B cell (primary cell): ENCODE measurements at regions not wholly inside any gene's neighbourhood (a gene's known extent, or its start where the extent isn't known, plus 50 kb on each side); places are given as distances from the start of the nearest gene placed in this dataset.

Experiments used
- ATAC-seq: fragments of 200-7000 bp; cut with Tn5 transposase; one replicate; pipeline ENCODE4 v1.10.0; 2021; ENCODE audit warnings: low read depth, mild to moderate bottlenecking, moderate number of reproducible peaks, moderate library complexity
- CTCF ChIA-PET: fragments of 350-600 bp; sonication (Branson Sonifier 250); formaldehyde crosslinking; loops from one replicate; lab custom pipeline; 2021; ENCODE audit warnings: antibody characterized with exemption, inconsistent platforms; lab: Charles Lee
- POLR2A ChIA-PET: fragments of 350-600 bp; sonication (Branson Sonifier 250); formaldehyde crosslinking; loops from one replicate; lab custom pipeline; 2021; ENCODE audit warnings: antibody characterized with exemption; lab: Charles Lee
- DNase-seq: peaks from one replicate; pipeline ENCODE4 v3.0.0; 2013
- H2AFZ ChIP-seq: 2 replicates; pipeline ENCODE4 v1.6.1; 2012; ENCODE audit warnings: mild to moderate bottlenecking, low read depth, low read length; ENCODE audit not compliant: insufficient read depth, poor library complexity, severe bottlenecking
- H3K27ac ChIP-seq, 2 donors: 1 replicate in 1 of 2; 2 replicates in 1 of 2; pipeline ENCODE4 v1.5.1; 2012 to 2013; ENCODE audit warnings: low read length in 2 of 2, mild to moderate bottlenecking in 2 of 2, moderate library complexity in 1 of 2
- H3K27me3 ChIP-seq, 4 experiments: fragments of 200-600 bp in 1 of 4; sonication (generic) in 1 of 4; replicated peaks in 1 of 4; 1 replicate in 2 of 4; 2 replicates in 2 of 4; pipeline versions ENCODE4 v1.6.1 to v1.7.0; 2013 to 2016; ENCODE audit warnings: low read length in 3 of 4, mild to moderate bottlenecking in 2 of 4, mixed read lengths in 1 of 4, moderate library complexity in 1 of 4; ENCODE audit not compliant: insufficient read depth in 4 of 4, control insufficient read depth in 3 of 4; ENCODE audit errors: control extremely low read depth in 1 of 4
- H3K36me3 ChIP-seq, 2 experiments: replicated peaks in 1 of 2; 1 replicate in 1 of 2; 2 replicates in 1 of 2; pipeline versions ENCODE4 v1.6.1 to v1.7.1; 2013; ENCODE audit warnings: low read length in 1 of 2; ENCODE audit not compliant: insufficient read depth in 2 of 2, control insufficient read depth in 1 of 2; ENCODE audit errors: control extremely low read depth in 1 of 2, extremely low read depth in 1 of 2
- H3K4me1 ChIP-seq, 2 donors: fragments of 200-600 bp in 1 of 2; sonication (generic) in 1 of 2; 1 replicate in 1 of 2; 2 replicates in 1 of 2; pipeline versions ENCODE4 v1.5.1 to v1.6.1; 2013 to 2017; ENCODE audit warnings: low read length in 2 of 2; ENCODE audit not compliant: control insufficient read depth in 2 of 2, insufficient read depth in 2 of 2
- H3K4me2 ChIP-seq: replicated peaks from 2 replicates; pipeline ENCODE3; 2012; ENCODE audit warnings: mild to moderate bottlenecking, low read depth, low read length; ENCODE audit not compliant: poor library complexity, severe bottlenecking
- H3K4me3 ChIP-seq, 5 experiments: fragments of 200-600 bp in 1 of 5; sonication (generic) in 1 of 5; 1 replicate in 3 of 5; 2 replicates in 2 of 5; pipeline versions ENCODE4 v1.5.1 to v1.7.0; 2011 to 2016; ENCODE audit warnings: low read length in 4 of 5, mild to moderate bottlenecking in 4 of 5, low read depth in 2 of 5, control low read depth in 1 of 5, moderate library complexity in 1 of 5; ENCODE audit not compliant: insufficient read depth in 1 of 5; ENCODE audit errors: control extremely low read depth in 1 of 5, extremely low read depth in 1 of 5
- H3K79me2 ChIP-seq: fragments of 200-600 bp; sonication (generic); one replicate; pipeline ENCODE4 v1.6.0; 2016; ENCODE audit warnings: low read length; ENCODE audit not compliant: control insufficient read depth, insufficient read depth
- H3K9ac ChIP-seq: fragments of 200-600 bp; sonication (generic); 2 replicates; pipeline ENCODE4 v1.6.1; 2017; ENCODE audit warnings: mild to moderate bottlenecking, low read length, moderate library complexity
- H3K9me3 ChIP-seq, 3 donors: one replicate each; pipeline versions ENCODE4 v1.6.1 to v1.7.1; 2013; ENCODE audit warnings: low read length in 2 of 3; ENCODE audit not compliant: control insufficient read depth in 2 of 3, insufficient read depth in 1 of 3; ENCODE audit errors: control extremely low read depth in 1 of 3
- H4K20me1 ChIP-seq: 2 replicates; pipeline ENCODE4 v1.6.0; 2012; ENCODE audit warnings: mild to moderate bottlenecking, low read length; ENCODE audit not compliant: insufficient read depth, control insufficient read depth, poor library complexity, severe bottlenecking
- H3K27ac Mint-ChIP-seq: one replicate; pipeline ENCODE4 v1.8.0; 2021; ENCODE audit warnings: mixed read lengths
- H3K27me3 Mint-ChIP-seq: one replicate; pipeline ENCODE4 v1.8.0; 2021; ENCODE audit warnings: mixed read lengths
- H3K4me1 Mint-ChIP-seq: one replicate; pipeline ENCODE4 v1.8.0; 2021; ENCODE audit warnings: mixed read lengths
- H3K4me3 Mint-ChIP-seq: one replicate; pipeline ENCODE4 v1.8.0; 2021; ENCODE audit warnings: mixed read lengths
- H3K9me3 Mint-ChIP-seq: one replicate; pipeline ENCODE4 v1.8.0; 2022; ENCODE audit warnings: mixed read lengths; ENCODE audit not compliant: insufficient read depth
- EZH2 ChIP-seq: IDR thresholded peaks from 2 replicates; pipeline ENCODE4 v1.6.1; 2012; ENCODE audit warnings: borderline replicate concordance, low read depth, mild to moderate bottlenecking, moderate library complexity, low read length; ENCODE audit not compliant: insufficient read depth, poor library complexity, severe bottlenecking
- whole genome bisulfite sequencing: methylation state at CpG from one replicate; pipeline ENCODE4 v1.1.5; 2013; ENCODE audit warnings: missing lambda C conversion rate; ENCODE audit not compliant: insufficient coverage; 5-methylcytosine and 5-hydroxymethylcytosine counted together
- intact Hi-C: fragments of 100-400 bp; cut with micrococcal nuclease; formaldehyde crosslinking; loops from one replicate; pipeline ENCODE4 v1.10.0; 2022
- TF ChIP-seq, protein P1 (sequence below): fragments of 200-600 bp; IDR thresholded peaks from one replicate; pipeline ENCODE4 v1.8.0; 2022; ENCODE audit warnings: antibody characterized with exemption, mild to moderate bottlenecking

DNA sequence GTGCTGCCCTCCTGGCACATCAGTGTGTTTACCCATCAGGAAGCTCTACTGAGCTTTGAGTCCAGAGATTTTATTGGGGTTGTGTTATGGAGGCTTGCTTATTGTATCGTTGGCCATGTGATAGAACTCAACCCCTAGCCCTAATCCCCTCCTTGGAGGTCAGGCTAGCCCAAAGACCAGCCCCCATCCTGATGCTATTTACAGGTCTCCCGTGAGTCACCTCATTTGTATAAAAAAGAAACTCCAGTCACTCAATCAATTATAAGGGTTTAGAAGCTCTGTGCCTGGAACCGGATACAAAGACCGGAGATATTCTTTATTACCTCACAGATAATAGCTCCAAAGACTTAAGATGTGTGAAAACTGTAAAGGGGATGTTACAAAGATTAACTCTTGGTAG, 405.9 kb downstream of the CNTNAP4 start:
- no peaks in the 10 kb centered on the region for H3K36me3 ChIP-seq
- no peaks in the 10 kb centered on the region for H3K4me1 ChIP-seq
- no peak for DNase-seq
- no peaks in the 10 kb centered on the region for H3K79me2 ChIP-seq
- WGBS, result no CpG with 5 or more reads among the region's 4 CpGs
- POLR2A ChIA-PET, result no interaction called here
- no peak overlapping the region for H3K4me2 ChIP-seq
- Mint-ChIP-seq H3K27me3 (no peaks in the 10 kb centered on the region), H3K27ac (no peak overlapping the region), H3K9me3 (no peaks in the 10 kb centered on the region), H3K4me1 (no peaks in the 10 kb centered on the region), H3K4me3 (no peak overlapping the region)
- intact Hi-C loops, result no loop called here
- CTCF ChIA-PET, result no interaction called here
- TF ChIP-seq, protein P1, sequence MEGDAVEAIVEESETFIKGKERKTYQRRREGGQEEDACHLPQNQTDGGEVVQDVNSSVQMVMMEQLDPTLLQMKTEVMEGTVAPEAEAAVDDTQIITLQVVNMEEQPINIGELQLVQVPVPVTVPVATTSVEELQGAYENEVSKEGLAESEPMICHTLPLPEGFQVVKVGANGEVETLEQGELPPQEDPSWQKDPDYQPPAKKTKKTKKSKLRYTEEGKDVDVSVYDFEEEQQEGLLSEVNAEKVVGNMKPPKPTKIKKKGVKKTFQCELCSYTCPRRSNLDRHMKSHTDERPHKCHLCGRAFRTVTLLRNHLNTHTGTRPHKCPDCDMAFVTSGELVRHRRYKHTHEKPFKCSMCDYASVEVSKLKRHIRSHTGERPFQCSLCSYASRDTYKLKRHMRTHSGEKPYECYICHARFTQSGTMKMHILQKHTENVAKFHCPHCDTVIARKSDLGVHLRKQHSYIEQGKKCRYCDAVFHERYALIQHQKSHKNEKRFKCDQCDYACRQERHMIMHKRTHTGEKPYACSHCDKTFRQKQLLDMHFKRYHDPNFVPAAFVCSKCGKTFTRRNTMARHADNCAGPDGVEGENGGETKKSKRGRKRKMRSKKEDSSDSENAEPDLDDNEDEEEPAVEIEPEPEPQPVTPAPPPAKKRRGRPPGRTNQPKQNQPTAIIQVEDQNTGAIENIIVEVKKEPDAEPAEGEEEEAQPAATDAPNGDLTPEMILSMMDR, result no peak
- TF ChIP-seq EZH2, result no peak
- H3K27ac ChIP-seq, result no peak overlapping the region
- no peak for ATAC-seq
- no peaks in the 10 kb centered on the region for H3K9me3 ChIP-seq
- no peaks in the 10 kb centered on the region for H4K20me1 ChIP-seq
- no peaks in the 10 kb centered on the region for H3K27me3 ChIP-seq
- H3K9ac ChIP-seq, result no peak overlapping the region
- no peak overlapping the region for H2AFZ ChIP-seq
- no peak overlapping the region for H3K4me3 ChIP-seq

DNA sequence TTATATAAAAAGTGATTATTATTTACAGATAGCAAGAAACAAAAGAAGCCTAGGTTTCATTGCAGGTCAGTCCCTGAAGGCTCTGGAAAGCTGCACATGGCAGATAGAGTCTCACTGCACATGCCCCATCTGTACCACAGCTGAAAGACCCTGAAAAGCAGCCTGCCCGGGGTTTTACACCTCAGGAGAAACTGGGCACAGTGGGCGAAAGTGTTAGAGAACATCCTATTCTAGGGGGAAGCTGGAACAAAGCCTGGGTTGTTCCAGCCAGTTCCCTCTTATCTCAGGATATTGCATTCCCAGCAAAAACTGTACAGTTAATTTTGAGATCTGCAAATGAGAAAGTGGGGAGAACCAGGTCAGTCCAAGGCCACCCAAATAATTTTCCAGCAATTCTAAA, 419.7 kb downstream of the CNTNAP4 start:
- Mint-ChIP-seq H3K27me3 (no peaks in the 10 kb centered on the region), H3K9me3 (no peaks in the 10 kb centered on the region), H3K4me3 (no peak overlapping the region), H3K27ac (no peak overlapping the region), H3K4me1 (no peaks in the 10 kb centered on the region)
- ATAC-seq (no peak), DNase-seq (no peak)
- no peaks in the 10 kb centered on the region for H3K79me2 ChIP-seq
- H3K9me3 ChIP-seq, result no peaks in the 10 kb centered on the region
- H3K36me3 ChIP-seq, result no peaks in the 10 kb centered on the region
- ChIA-PET POLR2A (no interaction called here), CTCF (no interaction called here)
- 90% methylated on average over 2 of the region's 2 CpGs for WGBS
- H3K9ac ChIP-seq, result no peak overlapping the region
- H3K4me2 ChIP-seq, result no peak overlapping the region
- no peaks in the 10 kb centered on the region for H3K27me3 ChIP-seq
- H3K27ac ChIP-seq, result no peak overlapping the region
- intact Hi-C loops, result no loop called here
- no peaks in the 10 kb centered on the region for H4K20me1 ChIP-seq
- no peak overlapping the region for H3K4me3 ChIP-seq
- H2AFZ ChIP-seq, result no peak overlapping the region
- no peak for TF ChIP-seq EZH2
- TF ChIP-seq, protein P1, result no peak
- no peaks in the 10 kb centered on the region for H3K4me1 ChIP-seq
